MV-4-11 (cell line): ENCODE measurements at regions not wholly inside any gene's neighbourhood (a gene's known extent, or its start where the extent isn't known, plus 50 kb on each side); places are given as distances from the start of the nearest gene placed in this dataset.
"Not testable (repeated sequence)": the region's sequence is repeated elsewhere in the genome, so short reads cannot be mapped to it uniquely, and the experiment has no call there.

Source experiments
- DNase-seq: peaks from one replicate; lab custom pipeline; 2025; lab: John Stamatoyannopoulos, UW

- not testable (repeated sequence) for DNase-seq
Measured at GRCh38 chr15:22665711-22666110, 120.7 kb upstream of the NIPA1 start.

GRCh38 chr15:22684786-22685185 lies 101.7 kb upstream of the NIPA1 start:
- DNase-seq = not testable (repeated sequence)

- DNase-seq = not testable (repeated sequence)
Measured at GRCh38 chr15:22699881-22700280, 86.6 kb upstream of the NIPA1 start.

GRCh38 chr15:22710831-22711341 lies 75.6 kb upstream of the NIPA1 start:
- DNase-seq = not testable (repeated sequence)

- DNase-seq = not testable (repeated sequence)
Measured at GRCh38 chr15:22713933-22714332, 72.5 kb upstream of the NIPA1 start.

- not testable (repeated sequence) for DNase-seq
Measured at GRCh38 chr15:22714358-22715132, 71.9 kb upstream of the NIPA1 start.

GRCh38 chr15:22715133-22715845 lies 71.2 kb upstream of the NIPA1 start:
- DNase-seq = not testable (repeated sequence)

- peak; percentile 1 for DNase-seq
Measured at GRCh38 chr15:22719980-22720379, 66.5 kb upstream of the NIPA1 start.

- DNase-seq = not testable (repeated sequence)
Measured at GRCh38 chr15:22726104-22726503, 60.3 kb upstream of the NIPA1 start.

GRCh38 chr15:22735067-22735466 lies 51.4 kb upstream of the NIPA1 start:
- DNase-seq = not testable (repeated sequence)

GRCh38 chr15:22735781-22736180 lies 50.7 kb upstream of the NIPA1 start:
- no peak for DNase-seq

GRCh38 chr15:22736200-22736599 lies 50.2 kb upstream of the NIPA1 start:
- not testable (repeated sequence) for DNase-seq
